HG03135 (cell line): ENCODE measurements at regions not wholly inside any gene's neighbourhood (a gene's known extent, or its start where the extent isn't known, plus 50 kb on each side); places are given as distances from the start of the nearest gene placed in this dataset.
"Not testable (repeated sequence)": the region's sequence is repeated elsewhere in the genome, so short reads cannot be mapped to it uniquely, and the experiment has no call there.

Experiments used
- ATAC-seq: cut with Tn5 transposase; IDR thresholded peaks from one replicate; pipeline ENCODE4 v1.9.1; 2021; ENCODE audit warnings: mild to moderate bottlenecking, moderate library complexity; ENCODE audit not compliant: unreplicated experiment

GRCh38 chr3:34102288-34102687 lies 303.9 kb downstream of the PDCD6IP start:
- ATAC-seq = no peak

GRCh38 chr3:34106379-34106778 lies 307.9 kb downstream of the PDCD6IP start:
- ATAC-seq = no peak

- ATAC-seq = no peak
Measured at GRCh38 chr3:34106879-34107278, 308.4 kb downstream of the PDCD6IP start.

GRCh38 chr3:34107669-34108068 lies 309.2 kb downstream of the PDCD6IP start:
- ATAC-seq = no peak

- no peak for ATAC-seq
Measured at GRCh38 chr3:34109021-34109420, 310.6 kb downstream of the PDCD6IP start.

GRCh38 chr3:34109846-34110245 lies 311.4 kb downstream of the PDCD6IP start:
- peak; percentile 53 for ATAC-seq

- no peak for ATAC-seq
Measured at GRCh38 chr3:34111361-34111760, 312.9 kb downstream of the PDCD6IP start.

- not testable (repeated sequence) for ATAC-seq
Measured at GRCh38 chr3:34112261-34112660, 313.8 kb downstream of the PDCD6IP start.

GRCh38 chr3:34131091-34131490 lies 332.7 kb downstream of the PDCD6IP start:
- no peak for ATAC-seq

- no peak for ATAC-seq
Measured at GRCh38 chr3:34132069-34132692, 333.8 kb downstream of the PDCD6IP start.

GRCh38 chr3:34139566-34139965 lies 341.1 kb downstream of the PDCD6IP start:
- ATAC-seq = no peak

- no peak for ATAC-seq
Measured at GRCh38 chr3:34140616-34141015, 342.2 kb downstream of the PDCD6IP start.

GRCh38 chr3:34141841-34142337 lies 343.5 kb downstream of the PDCD6IP start:
- ATAC-seq = no peak

GRCh38 chr3:34145796-34146195 lies 347.4 kb downstream of the PDCD6IP start:
- no peak for ATAC-seq

GRCh38 chr3:34146596-34146995 lies 348.2 kb downstream of the PDCD6IP start:
- ATAC-seq = no peak

GRCh38 chr3:34150992-34151391 lies 352.6 kb downstream of the PDCD6IP start:
- no peak for ATAC-seq

GRCh38 chr3:34152656-34153055 lies 354.2 kb downstream of the PDCD6IP start:
- no peak for ATAC-seq

- ATAC-seq = peak; percentile 26
Measured at GRCh38 chr3:34155108-34155507, 356.7 kb downstream of the PDCD6IP start.

- ATAC-seq = peak; percentile 71
Measured at GRCh38 chr3:34155666-34156065, 357.2 kb downstream of the PDCD6IP start.

- no peak for ATAC-seq
Measured at GRCh38 chr3:34157491-34157890, 359.1 kb downstream of the PDCD6IP start.

GRCh38 chr3:34159613-34160420 lies 361.4 kb downstream of the PDCD6IP start:
- ATAC-seq = no peak

GRCh38 chr3:34169636-34170035 lies 371.2 kb downstream of the PDCD6IP start:
- not testable (repeated sequence) for ATAC-seq
